ENCODE measurements at regions not wholly inside any gene's neighbourhood (a gene's known extent, or its start where the extent isn't known, plus 50 kb on each side); places are given as distances from the start of the nearest gene placed in this dataset.
A peak's percentile ranks its signal among the peaks of the same experiment; 100 is the strongest.

GRCh38 chr7:93817526-93817925, 73.0 kb downstream of the TFPI2 start:
- Histone ChIP-seq H3K9me1 (replicated peaks; ENCODE audit: control insufficient read depth, extremely low read depth, insufficient read depth, low read length) (no peaks in the 10 kb centered on the region), H3K27ac (ENCODE audit: insufficient read depth, low read depth, low read length) (no peak overlapping the region), H4K20me1 (replicated peaks; ENCODE audit: control insufficient read depth, extremely low read depth, insufficient read depth, low read length) (no peaks in the 10 kb centered on the region), H3K36me3 (ENCODE audit: control insufficient read depth in 2 of 2, extremely low read depth in 1 of 2, insufficient read depth in 2 of 2, low read length in 2 of 2) (no peaks in the 10 kb centered on the region), H3K4me3 (replicated peaks in 1 of 3; ENCODE audit: insufficient read depth in 1 of 3, low read depth in 1 of 3, low read length in 3 of 3) (no peak overlapping the region), H3K4me1 (ENCODE audit: control insufficient read depth, extremely low read depth, insufficient read depth, low read length) (no peaks in the 10 kb centered on the region), H3K4me2 (ENCODE audit: insufficient read depth, low read length) (no peak overlapping the region), H3K27me3 (ENCODE audit: control insufficient read depth in 2 of 2, insufficient read depth in 2 of 2, low read length in 2 of 2) (no peaks in the 10 kb centered on the region), H3K79me2 (ENCODE audit: control insufficient read depth, insufficient read depth, low read length) (no peaks in the 10 kb centered on the region), H3K9ac (replicated peaks; ENCODE audit: extremely low read depth, insufficient read depth, low read length) (no peak overlapping the region), H3K9me3 (replicated peaks; ENCODE audit: control insufficient read depth, insufficient read depth, low read length) (no peaks in the 10 kb centered on the region), H2AFZ (ENCODE audit: low read depth, low read length) (no peak overlapping the region)
- dilution Hi-C loops (cut with MboI; ENCODE audit: extremely low pct_ligation_motif_present, low sequenced_read_pairs), result no loop called here
- BruUV-seq (replicated peaks), result no TSS peak
- peak; percentile 8 for DNase-seq (ENCODE audit: low read depth, low spot score)
- ChIA-PET POLR2A (no interaction called here), CTCF (interaction anchor here (1.0 to 1.4 kb wide), 2 partner anchors 18 to 85 kb away, joined by 3 read pairs; no protein-coding TSS in a partner anchor)
- FAIRE-seq, result no peak
- intact Hi-C loops (cut with micrococcal nuclease), result no loop called here
- TF ChIP-seq FOS (IDR thresholded peaks at IDR 0.05; ENCODE audit: borderline replicate concordance, insufficient read depth, low read length), result peak; percentile 27
- TF ChIP-seq EZH2 (IDR thresholded peaks at IDR 0.05; ENCODE audit: borderline replicate concordance, low read depth, low read length, severe bottlenecking), result no peak

DNA sequence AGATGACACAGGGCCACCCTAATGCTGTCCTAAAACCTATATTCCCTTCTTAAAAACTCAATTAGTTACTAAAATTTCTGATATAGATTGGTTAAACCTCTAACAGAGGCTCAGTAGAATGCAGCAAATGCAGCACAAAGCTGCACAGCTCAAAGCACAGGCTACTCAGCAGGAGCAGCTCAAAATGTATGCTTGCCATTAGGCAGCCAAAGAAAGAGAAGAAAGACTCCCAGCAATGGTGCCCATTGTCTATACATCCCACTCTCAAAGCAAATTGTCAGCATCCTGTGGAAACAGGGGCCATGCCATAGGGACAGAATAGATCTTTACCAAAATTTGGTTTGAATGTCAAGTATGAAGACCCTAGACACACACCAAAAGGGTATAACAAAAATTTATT, 73.5 kb downstream of the TFPI2 start:
- Histone ChIP-seq H4K20me1 (replicated peaks; ENCODE audit: control insufficient read depth, extremely low read depth, insufficient read depth, low read length) (no peaks in the 10 kb centered on the region), H2AFZ (ENCODE audit: low read depth, low read length) (no peak overlapping the region), H3K4me1 (ENCODE audit: control insufficient read depth, extremely low read depth, insufficient read depth, low read length) (no peaks in the 10 kb centered on the region), H3K9ac (replicated peaks; ENCODE audit: extremely low read depth, insufficient read depth, low read length) (no peak overlapping the region), H3K9me3 (replicated peaks; ENCODE audit: control insufficient read depth, insufficient read depth, low read length) (no peaks in the 10 kb centered on the region), H3K27ac (ENCODE audit: insufficient read depth, low read depth, low read length) (no peak overlapping the region), H3K79me2 (ENCODE audit: control insufficient read depth, insufficient read depth, low read length) (no peaks in the 10 kb centered on the region), H3K36me3 (ENCODE audit: control insufficient read depth in 2 of 2, extremely low read depth in 1 of 2, insufficient read depth in 2 of 2, low read length in 2 of 2) (no peaks in the 10 kb centered on the region), H3K4me2 (ENCODE audit: insufficient read depth, low read length) (no peak overlapping the region), H3K4me3 (replicated peaks in 1 of 3; ENCODE audit: insufficient read depth in 1 of 3, low read depth in 1 of 3, low read length in 3 of 3) (no peak overlapping the region), H3K27me3 (ENCODE audit: control insufficient read depth in 2 of 2, insufficient read depth in 2 of 2, low read length in 2 of 2) (no peaks in the 10 kb centered on the region), H3K9me1 (replicated peaks; ENCODE audit: control insufficient read depth, extremely low read depth, insufficient read depth, low read length) (no peaks in the 10 kb centered on the region)
- TF ChIP-seq, protein P1, sequence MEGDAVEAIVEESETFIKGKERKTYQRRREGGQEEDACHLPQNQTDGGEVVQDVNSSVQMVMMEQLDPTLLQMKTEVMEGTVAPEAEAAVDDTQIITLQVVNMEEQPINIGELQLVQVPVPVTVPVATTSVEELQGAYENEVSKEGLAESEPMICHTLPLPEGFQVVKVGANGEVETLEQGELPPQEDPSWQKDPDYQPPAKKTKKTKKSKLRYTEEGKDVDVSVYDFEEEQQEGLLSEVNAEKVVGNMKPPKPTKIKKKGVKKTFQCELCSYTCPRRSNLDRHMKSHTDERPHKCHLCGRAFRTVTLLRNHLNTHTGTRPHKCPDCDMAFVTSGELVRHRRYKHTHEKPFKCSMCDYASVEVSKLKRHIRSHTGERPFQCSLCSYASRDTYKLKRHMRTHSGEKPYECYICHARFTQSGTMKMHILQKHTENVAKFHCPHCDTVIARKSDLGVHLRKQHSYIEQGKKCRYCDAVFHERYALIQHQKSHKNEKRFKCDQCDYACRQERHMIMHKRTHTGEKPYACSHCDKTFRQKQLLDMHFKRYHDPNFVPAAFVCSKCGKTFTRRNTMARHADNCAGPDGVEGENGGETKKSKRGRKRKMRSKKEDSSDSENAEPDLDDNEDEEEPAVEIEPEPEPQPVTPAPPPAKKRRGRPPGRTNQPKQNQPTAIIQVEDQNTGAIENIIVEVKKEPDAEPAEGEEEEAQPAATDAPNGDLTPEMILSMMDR (IDR thresholded peaks at IDR 0.05; ENCODE audit: extremely low read depth in 1 of 2, insufficient read depth in 1 of 2, low read depth in 1 of 2, low read length in 2 of 2), result no peak
- TF ChIP-seq MYC (IDR thresholded peaks at IDR 0.05; ENCODE audit: low read depth, low read length) (no peak), EZH2 (IDR thresholded peaks at IDR 0.05; ENCODE audit: borderline replicate concordance, low read depth, low read length, severe bottlenecking) (no peak), FOS (IDR thresholded peaks at IDR 0.05; ENCODE audit: borderline replicate concordance, insufficient read depth, low read length) (no peak), MAX (IDR thresholded peaks at IDR 0.05; ENCODE audit: insufficient read depth, insufficient read length) (no peak), GATA2 (IDR thresholded peaks at IDR 0.05; ENCODE audit: insufficient read depth, insufficient read length, low read depth, low read length) (no peak), POLR2AphosphoS5 (IDR thresholded peaks at IDR 0.05; ENCODE audit: insufficient read depth, low read depth, low read length) (no peak), JUN (IDR thresholded peaks at IDR 0.05; ENCODE audit: borderline replicate concordance, insufficient read depth, insufficient read length, low read depth) (no peak), POLR2A (IDR thresholded peaks at IDR 0.05; ENCODE audit: low read depth, low read length) (no peak)
- ChIA-PET CTCF (interaction anchor here (1.4 kb wide), 1 partner anchor 19 kb away, joined by 3 read pairs; no protein-coding TSS in a partner anchor), POLR2A (no interaction called here)
- intact Hi-C loops (cut with micrococcal nuclease) (no loop called here), dilution Hi-C loops (cut with MboI; ENCODE audit: extremely low pct_ligation_motif_present, low sequenced_read_pairs) (no loop called here)
- BruUV-seq (replicated peaks), result no TSS peak
- DNase-seq (ENCODE audit: low read depth, low spot score) (no peak), FAIRE-seq (no peak)

All from endothelial cell of umbilical vein (primary cell).